ENCODE measurements at regions not wholly inside any gene's neighbourhood (a gene's known extent, or its start where the extent isn't known, plus 50 kb on each side); places are given as distances from the start of the nearest gene placed in this dataset.
A peak's percentile ranks its signal among the peaks of the same experiment; 100 is the strongest.

DNA sequence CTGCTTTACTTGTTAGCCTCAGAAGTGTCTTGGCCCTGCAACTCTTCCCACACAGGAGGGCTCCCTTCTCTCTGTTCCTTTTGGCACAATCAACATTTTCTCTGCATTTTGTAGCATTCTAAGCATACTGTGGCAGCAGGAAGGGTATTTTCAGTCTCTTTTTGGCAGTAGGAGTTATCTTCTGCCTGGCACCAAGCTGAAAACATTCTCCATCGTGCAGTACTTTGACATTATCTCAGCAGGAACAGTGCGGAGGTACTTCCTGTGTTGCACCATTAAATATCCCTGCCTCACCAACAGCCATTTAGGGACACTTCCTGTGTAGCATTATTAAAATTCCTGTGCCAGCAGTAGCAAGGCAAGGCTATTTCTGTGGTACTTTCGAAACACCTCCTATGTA lies 233.2 kb upstream of the SEMA6D start:
- Histone ChIP-seq H3K4me3 (no peak overlapping the region), H3K36me3 (no peaks in the 10 kb centered on the region), H3K9me3 (no peaks in the 10 kb centered on the region), H3K27ac (no peak overlapping the region), H3K4me1 (peaks cover 0 to 4% (median 0%) of the 10 kb centered on the region in 9 donors), H3K27me3 (no peaks in the 10 kb centered on the region)
- intact Hi-C loops (cut with DNase I): loop anchor here in 1 of 10 donors (10.0 kb wide), 1 partner anchor 411 kb away; no protein-coding TSS in a partner anchor
- ATAC-seq (peak in 1 of 8 donors; percentile 35), DNase-seq (no peak)
- TF ChIP-seq, protein P1, sequence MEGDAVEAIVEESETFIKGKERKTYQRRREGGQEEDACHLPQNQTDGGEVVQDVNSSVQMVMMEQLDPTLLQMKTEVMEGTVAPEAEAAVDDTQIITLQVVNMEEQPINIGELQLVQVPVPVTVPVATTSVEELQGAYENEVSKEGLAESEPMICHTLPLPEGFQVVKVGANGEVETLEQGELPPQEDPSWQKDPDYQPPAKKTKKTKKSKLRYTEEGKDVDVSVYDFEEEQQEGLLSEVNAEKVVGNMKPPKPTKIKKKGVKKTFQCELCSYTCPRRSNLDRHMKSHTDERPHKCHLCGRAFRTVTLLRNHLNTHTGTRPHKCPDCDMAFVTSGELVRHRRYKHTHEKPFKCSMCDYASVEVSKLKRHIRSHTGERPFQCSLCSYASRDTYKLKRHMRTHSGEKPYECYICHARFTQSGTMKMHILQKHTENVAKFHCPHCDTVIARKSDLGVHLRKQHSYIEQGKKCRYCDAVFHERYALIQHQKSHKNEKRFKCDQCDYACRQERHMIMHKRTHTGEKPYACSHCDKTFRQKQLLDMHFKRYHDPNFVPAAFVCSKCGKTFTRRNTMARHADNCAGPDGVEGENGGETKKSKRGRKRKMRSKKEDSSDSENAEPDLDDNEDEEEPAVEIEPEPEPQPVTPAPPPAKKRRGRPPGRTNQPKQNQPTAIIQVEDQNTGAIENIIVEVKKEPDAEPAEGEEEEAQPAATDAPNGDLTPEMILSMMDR (IDR thresholded peaks at IDR 0.05): no peak
- 53 to 55% methylated on average over 3 of the region's 3 CpGs for WGBS, 2 donors

DNA sequence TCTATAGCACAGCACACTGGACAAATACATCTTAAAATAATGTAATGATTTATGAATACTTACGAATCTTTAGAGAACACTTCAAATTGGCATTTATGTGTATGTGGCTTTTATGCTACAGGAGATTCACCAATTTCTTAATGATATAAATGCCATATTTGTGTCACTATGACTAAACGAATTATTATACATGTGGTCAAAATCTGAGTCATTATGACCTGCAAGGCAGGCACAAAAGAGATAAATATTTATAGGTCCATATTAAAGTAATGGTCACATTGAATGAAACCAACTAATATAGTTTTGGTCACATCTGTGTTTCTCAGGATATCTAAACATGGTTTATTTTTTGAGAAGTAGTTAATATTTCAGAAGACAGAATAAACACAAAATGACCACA lies 232.3 kb upstream of the SEMA6D start:
- WGBS, 2 donors: 86 to 95% methylated on average over 2 of the region's 2 CpGs

DNA sequence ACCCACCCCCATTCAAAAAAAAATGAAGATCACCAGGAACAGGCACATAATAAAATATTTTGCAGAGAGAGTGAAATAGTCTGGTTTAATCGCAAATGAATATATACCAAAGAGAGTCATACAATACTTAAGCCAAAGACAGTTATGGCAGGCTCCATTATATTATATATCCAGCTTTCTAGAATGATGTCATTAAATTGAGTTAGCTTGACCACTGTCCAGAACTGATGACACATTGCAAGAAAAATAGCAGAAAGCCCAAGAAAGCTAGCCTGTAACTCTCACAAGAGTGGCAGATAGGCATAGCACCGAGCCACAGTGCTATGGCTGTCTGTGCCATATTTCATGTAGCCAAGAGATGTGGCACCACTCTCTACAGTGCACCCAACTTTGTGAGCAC lies 231.9 kb upstream of the SEMA6D start:
- Histone ChIP-seq H3K4me1 (peaks cover 0 to 4% (median 0%) of the 10 kb centered on the region in 9 donors), H3K27ac (no peak overlapping the region), H3K9me3 (no peaks in the 10 kb centered on the region), H3K27me3 (no peaks in the 10 kb centered on the region), H3K4me3 (no peak overlapping the region), H3K36me3 (no peaks in the 10 kb centered on the region)
- TF ChIP-seq, protein P1 (IDR thresholded peaks at IDR 0.05): no peak
- 53 to 86% methylated on average over 2 of the region's 2 CpGs for WGBS, 2 donors
- DNase-seq (no peak), ATAC-seq (no peak)
- intact Hi-C loops (cut with DNase I): loop anchor here in 1 of 10 donors (10.0 kb wide), 1 partner anchor 409 kb away; no protein-coding TSS in a partner anchor

More for the DNA sequence above, 232.3 kb upstream of the SEMA6D start:
- Histone ChIP-seq H3K27me3 (no peaks in the 10 kb centered on the region), H3K4me1 (peaks cover 0 to 4% (median 0%) of the 10 kb centered on the region in 9 donors), H3K4me3 (no peak overlapping the region), H3K36me3 (no peaks in the 10 kb centered on the region), H3K9me3 (no peaks in the 10 kb centered on the region), H3K27ac (no peak overlapping the region)
- ATAC-seq: no peak
- TF ChIP-seq, protein P1 (IDR thresholded peaks at IDR 0.05): no peak
- DNase-seq: no peak
- intact Hi-C loops (cut with DNase I): loop anchor here in 1 of 10 donors (10.0 kb wide), 1 partner anchor 410 kb away; no protein-coding TSS in a partner anchor

DNA sequence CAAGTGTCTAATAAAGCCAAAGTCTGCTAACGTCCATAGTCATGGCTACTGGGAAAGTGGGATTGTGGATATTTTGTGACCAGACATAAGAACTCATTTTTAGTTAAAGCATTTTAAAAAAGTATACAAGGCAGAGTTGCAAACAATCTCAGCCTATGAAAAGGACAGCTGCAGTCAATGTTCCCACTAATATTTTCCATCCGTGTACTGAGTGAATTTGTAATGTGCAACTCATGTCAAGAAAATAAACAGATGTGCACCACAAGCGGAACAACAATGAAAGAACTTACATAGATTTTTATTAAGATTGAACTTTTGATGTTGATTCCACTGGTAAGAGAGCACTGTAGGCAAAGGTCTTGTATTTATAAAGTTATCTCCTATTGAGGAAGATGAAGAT lies 231.3 kb upstream of the SEMA6D start:
- DNase-seq (no peak), ATAC-seq (no peak)
- intact Hi-C loops (cut with DNase I): loop anchor here in 1 of 10 donors (10.0 kb wide), 1 partner anchor 409 kb away; no protein-coding TSS in a partner anchor
- TF ChIP-seq, protein P1 (IDR thresholded peaks at IDR 0.05): no peak
- Histone ChIP-seq H3K27me3 (no peaks in the 10 kb centered on the region), H3K36me3 (no peaks in the 10 kb centered on the region), H3K27ac (no peak overlapping the region), H3K9me3 (no peaks in the 10 kb centered on the region), H3K4me3 (no peak overlapping the region), H3K4me1 (peaks cover 0 to 4% (median 0%) of the 10 kb centered on the region in 9 donors)
- 76 to 77% methylated on average over 3 of the region's 3 CpGs for WGBS, 2 donors

Data from heart right ventricle (tissue), 16 donors.